SK-N-SH treated with all-trans-retinoic acid at 6 μM for 48 hours (cell line): ENCODE measurements at regions not wholly inside any gene's neighbourhood (a gene's known extent, or its start where the extent isn't known, plus 50 kb on each side); places are given as distances from the start of the nearest gene placed in this dataset.
A peak's percentile ranks its signal among the peaks of the same experiment; 100 is the strongest.

Source experiments
- ATAC-seq: fragments of 200-7000 bp; cut with Tn5 transposase; 3 replicates; pipeline ENCODE4 v1.9.1; 2020; ENCODE audit warnings: mild to moderate bottlenecking, moderate library complexity
- ARNTL ChIP-seq: fragments of 450-650 bp; formaldehyde crosslinking; IDR thresholded peaks from 2 replicates; pipeline ENCODE4 v1.5.0; 2020; ENCODE audit warnings: low read depth, mild to moderate bottlenecking, moderate library complexity, borderline replicate concordance
- BACH2 ChIP-seq: fragments of 250-450 bp; sonication (Bioruptor Pico); IDR thresholded peaks from 2 replicates; pipeline ENCODE4 v1.9.0; 2021; ENCODE audit warnings: mild to moderate bottlenecking, borderline replicate concordance
- CREB5 ChIP-seq: fragments of 250-450 bp; sonication (Bioruptor Pico); IDR thresholded peaks from 2 replicates; pipeline ENCODE4 v1.5.1; 2020; ENCODE audit warnings: low read depth, mild to moderate bottlenecking, moderate library complexity
- CSDC2 ChIP-seq: fragments of 250-450 bp; sonication (Bioruptor Pico); IDR thresholded peaks from 2 replicates; pipeline ENCODE4 v1.5.0; 2020; ENCODE audit warnings: mild to moderate bottlenecking, moderate library complexity
- CSRNP3 ChIP-seq: fragments of 250-450 bp; sonication (Bioruptor Pico); IDR thresholded peaks from 2 replicates; pipeline ENCODE4 v1.5.1; 2021; ENCODE audit warnings: mild to moderate bottlenecking, moderate library complexity
- ESRRG ChIP-seq: fragments of 250-450 bp; sonication (Bioruptor Pico); IDR thresholded peaks from 2 replicates; pipeline ENCODE4 v1.6.1; 2021; ENCODE audit warnings: mild to moderate bottlenecking
- GLIS3 ChIP-seq: fragments of 250-450 bp; sonication (Bioruptor Pico); IDR thresholded peaks from 2 replicates; pipeline ENCODE4 v1.5.0; 2020; ENCODE audit warnings: mild to moderate bottlenecking, moderate library complexity
- ISL1 ChIP-seq: fragments of 250-450 bp; sonication (Bioruptor Pico); IDR thresholded peaks from 2 replicates; pipeline ENCODE4 v2.1.2; 2022; ENCODE audit warnings: mild to moderate bottlenecking, moderate library complexity
- OSR1 ChIP-seq: fragments of 250-450 bp; sonication (Bioruptor Pico); IDR thresholded peaks from 2 replicates; pipeline ENCODE4 v1.8.0; 2022; ENCODE audit warnings: moderate library complexity, mild to moderate bottlenecking, inconsistent platforms
- PPARA ChIP-seq: fragments of 250-450 bp; sonication (Bioruptor Pico); IDR thresholded peaks from 2 replicates; pipeline ENCODE4 v1.5.0; 2020; ENCODE audit warnings: mild to moderate bottlenecking, borderline replicate concordance
- RARB ChIP-seq: fragments of 250-450 bp; sonication (Bioruptor Pico); IDR thresholded peaks from 2 replicates; pipeline ENCODE4 v1.8.0; 2021; ENCODE audit warnings: mild to moderate bottlenecking, moderate library complexity
- SNAI2 ChIP-seq: fragments of 250-450 bp; sonication (Bioruptor Pico); IDR thresholded peaks from 2 replicates; pipeline ENCODE4 v1.5.0; 2020; ENCODE audit warnings: mild to moderate bottlenecking, moderate library complexity
- TCF4 ChIP-seq: fragments of 250-450 bp; sonication (Bioruptor Pico); IDR thresholded peaks from 2 replicates; pipeline ENCODE4 v1.8.0; 2021; ENCODE audit warnings: mild to moderate bottlenecking, moderate library complexity, borderline replicate concordance
- TOX ChIP-seq: fragments of 250-450 bp; sonication (Bioruptor Pico); IDR thresholded peaks from 2 replicates; pipeline ENCODE4 v1.8.0; 2021; ENCODE audit warnings: mild to moderate bottlenecking, moderate library complexity, borderline replicate concordance
- TSHZ2 ChIP-seq: fragments of 250-450 bp; sonication (Bioruptor Pico); IDR thresholded peaks from 2 replicates; pipeline ENCODE4 v1.5.0; 2020; ENCODE audit warnings: mild to moderate bottlenecking, moderate library complexity
- ZC3H10 ChIP-seq: fragments of 250-450 bp; sonication (Bioruptor Pico); IDR thresholded peaks from 2 replicates; pipeline ENCODE4 v1.5.1; 2021; ENCODE audit warnings: mild to moderate bottlenecking, moderate library complexity
- ZFP3 ChIP-seq: fragments of 250-450 bp; sonication (Bioruptor Pico); IDR thresholded peaks from 2 replicates; pipeline ENCODE4 v1.5.0; 2020; ENCODE audit warnings: mild to moderate bottlenecking, moderate library complexity
- ZNF565 ChIP-seq: fragments of 450-650 bp; formaldehyde crosslinking; conservative IDR thresholded peaks from 2 replicates; pipeline ENCODE4 v1.5.0; 2020; ENCODE audit warnings: low read depth, mild to moderate bottlenecking, moderate library complexity
- ZNF8 ChIP-seq: fragments of 450-650 bp; formaldehyde crosslinking; IDR thresholded peaks from 2 replicates; pipeline ENCODE4 v1.5.0; 2020; ENCODE audit warnings: mild to moderate bottlenecking, moderate library complexity
- TF ChIP-seq, protein P1 (sequence below): fragments of 250-450 bp; sonication (Bioruptor Pico); IDR thresholded peaks from 2 replicates; pipeline ENCODE4 v1.8.0; 2021; ENCODE audit warnings: low read depth, mild to moderate bottlenecking, moderate library complexity, borderline replicate concordance
- TF ChIP-seq, protein P2 (sequence below): fragments of 250-450 bp; sonication (Bioruptor Pico); IDR thresholded peaks from 2 replicates; pipeline ENCODE4 v1.8.0; 2020; ENCODE audit warnings: mild to moderate bottlenecking, moderate library complexity, borderline replicate concordance

DNA sequence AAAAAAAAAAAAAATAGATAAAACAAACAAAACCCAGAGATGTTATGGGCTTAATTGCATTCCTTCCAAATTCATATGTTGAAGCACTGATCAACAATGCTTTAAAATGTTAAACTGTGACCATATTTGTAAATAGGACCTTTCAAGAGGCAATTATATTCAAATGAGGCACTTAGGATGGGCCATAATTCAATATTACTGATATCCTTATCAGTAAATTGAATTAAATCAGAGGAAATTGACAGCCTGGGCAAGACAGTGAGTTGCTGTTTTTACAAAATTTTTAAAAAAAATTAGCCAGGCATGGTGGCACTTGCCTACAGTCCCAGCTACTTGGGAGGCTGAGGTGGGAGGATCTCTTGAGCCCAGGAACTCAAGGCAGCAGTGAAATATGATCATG lies 364.1 kb downstream of the GJA1 start (continued):
- TF ChIP-seq ZNF8, result peak; percentile 31; the same call in 1 of the 2 replicates
- TF ChIP-seq, all 23 proteins: peak for 6

- TF ChIP-seq ZNF565 (CRISPR knock-in tag), result no peak
- no peak for TF ChIP-seq ZFP3
- TF ChIP-seq ZC3H10, result no peak
- TF ChIP-seq ARNTL, result no peak
- no peak for TF ChIP-seq BACH2 (CRISPR knock-in tag)
- TF ChIP-seq ISL1, result no peak
- TF ChIP-seq OSR1 (CRISPR knock-in tag), result no peak
- TF ChIP-seq CSRNP3 (CRISPR knock-in tag), result no peak
- no peak for TF ChIP-seq TCF4
- no peak for TF ChIP-seq TSHZ2 (CRISPR knock-in tag)
- TF ChIP-seq SNAI2 (CRISPR knock-in tag), result no peak
- TF ChIP-seq PPARA (CRISPR knock-in tag), result no peak
- no peak for TF ChIP-seq CSDC2 (CRISPR knock-in tag)
- TF ChIP-seq, all 23 proteins: peak for 0
- ATAC-seq, result no peak
Measured at GRCh38 chr6:121800047-121800446, 364.6 kb downstream of the GJA1 start.

DNA sequence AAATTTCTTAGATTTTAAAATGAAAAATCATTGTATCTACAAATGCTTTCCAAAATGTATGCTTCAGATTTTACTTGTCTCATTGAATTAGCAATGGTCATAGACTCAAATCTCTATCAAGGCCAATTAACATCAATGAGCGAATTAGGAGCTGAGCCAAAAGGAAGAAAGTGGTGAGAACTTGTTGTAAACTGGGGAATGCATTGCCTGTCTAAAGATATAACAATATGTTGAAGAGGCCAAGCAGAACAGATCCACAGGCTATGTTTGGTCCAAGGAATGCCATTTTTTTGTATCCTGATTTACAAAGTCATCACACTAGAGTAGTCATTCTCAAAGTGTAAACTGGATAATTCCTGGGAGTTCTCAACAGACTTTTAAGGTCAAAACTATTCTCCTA lies 370.7 kb downstream of the GJA1 start:
- TF ChIP-seq CREB5 (CRISPR knock-in tag) (no peak), ZFP3 (no peak), PPARA (CRISPR knock-in tag) (no peak), ZNF8 (no peak), TCF4 (no peak), ZNF565 (CRISPR knock-in tag) (no peak), CSDC2 (CRISPR knock-in tag) (no peak), SNAI2 (CRISPR knock-in tag) (no peak), ISL1 (no peak), TSHZ2 (CRISPR knock-in tag) (no peak), TOX (CRISPR knock-in tag) (no peak), ARNTL (no peak), GLIS3 (CRISPR knock-in tag) (no peak), RARB (CRISPR knock-in tag) (no peak), ESRRG (no peak), ZC3H10 (no peak), OSR1 (CRISPR knock-in tag) (no peak)
- TF ChIP-seq, protein P1, sequence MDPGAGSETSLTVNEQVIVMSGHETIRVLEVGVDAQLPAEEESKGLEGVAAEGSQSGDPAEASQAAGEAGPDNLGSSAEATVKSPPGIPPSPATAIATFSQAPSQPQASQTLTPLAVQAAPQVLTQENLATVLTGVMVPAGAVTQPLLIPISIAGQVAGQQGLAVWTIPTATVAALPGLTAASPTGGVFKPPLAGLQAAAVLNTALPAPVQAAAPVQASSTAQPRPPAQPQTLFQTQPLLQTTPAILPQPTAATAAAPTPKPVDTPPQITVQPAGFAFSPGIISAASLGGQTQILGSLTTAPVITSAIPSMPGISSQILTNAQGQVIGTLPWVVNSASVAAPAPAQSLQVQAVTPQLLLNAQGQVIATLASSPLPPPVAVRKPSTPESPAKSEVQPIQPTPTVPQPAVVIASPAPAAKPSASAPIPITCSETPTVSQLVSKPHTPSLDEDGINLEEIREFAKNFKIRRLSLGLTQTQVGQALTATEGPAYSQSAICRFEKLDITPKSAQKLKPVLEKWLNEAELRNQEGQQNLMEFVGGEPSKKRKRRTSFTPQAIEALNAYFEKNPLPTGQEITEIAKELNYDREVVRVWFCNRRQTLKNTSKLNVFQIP (CRISPR knock-in tag), result no peak
- TF ChIP-seq, protein P2, sequence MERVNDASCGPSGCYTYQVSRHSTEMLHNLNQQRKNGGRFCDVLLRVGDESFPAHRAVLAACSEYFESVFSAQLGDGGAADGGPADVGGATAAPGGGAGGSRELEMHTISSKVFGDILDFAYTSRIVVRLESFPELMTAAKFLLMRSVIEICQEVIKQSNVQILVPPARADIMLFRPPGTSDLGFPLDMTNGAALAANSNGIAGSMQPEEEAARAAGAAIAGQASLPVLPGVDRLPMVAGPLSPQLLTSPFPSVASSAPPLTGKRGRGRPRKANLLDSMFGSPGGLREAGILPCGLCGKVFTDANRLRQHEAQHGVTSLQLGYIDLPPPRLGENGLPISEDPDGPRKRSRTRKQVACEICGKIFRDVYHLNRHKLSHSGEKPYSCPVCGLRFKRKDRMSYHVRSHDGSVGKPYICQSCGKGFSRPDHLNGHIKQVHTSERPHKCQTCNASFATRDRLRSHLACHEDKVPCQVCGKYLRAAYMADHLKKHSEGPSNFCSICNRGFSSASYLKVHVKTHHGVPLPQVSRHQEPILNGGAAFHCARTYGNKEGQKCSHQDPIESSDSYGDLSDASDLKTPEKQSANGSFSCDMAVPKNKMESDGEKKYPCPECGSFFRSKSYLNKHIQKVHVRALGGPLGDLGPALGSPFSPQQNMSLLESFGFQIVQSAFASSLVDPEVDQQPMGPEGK, result no peak
- no peak for ATAC-seq
